Pancreas (tissue), 10 donors: ENCODE measurements at regions not wholly inside any gene's neighbourhood (a gene's known extent, or its start where the extent isn't known, plus 50 kb on each side); places are given as distances from the start of the nearest gene placed in this dataset.

Experiments used
- ATAC-seq, 4 donors: fragments of 200-7000 bp; cut with Tn5 transposase; one replicate each; pipeline versions ENCODE4 v1.8.0 to v1.9.1; 2020; ENCODE audit warnings: mild to moderate bottlenecking in 4 of 4, moderate library complexity in 4 of 4
- DNase-seq, 6 donors: peaks; one replicate each; pipeline ENCODE4 v3.0.0-alpha.2; 2020
- FAIRE-seq: peaks from 2 replicates; lab custom pipeline; 2012; peaks lifted over from hg19 to GRCh38; lab: Jason Lieb, UNC
- H3K27ac ChIP-seq, 4 donors: fragments of 200-600 bp; sonication (generic); 1 replicate in 3 of 4; 2 replicates in 1 of 4; pipeline versions ENCODE4 v1.5.0 to v1.8.0; 2020
- H3K27me3 ChIP-seq, 4 donors: fragments of 200-600 bp; one replicate each; pipeline ENCODE4 v1.8.0; 2021
- H3K36me3 ChIP-seq, 3 donors: fragments of 200-600 bp; sonication (generic) in 1 of 3; one replicate each; pipeline versions ENCODE4 v1.5.0 to v1.8.0; 2020 to 2021
- H3K4me1 ChIP-seq, 3 donors: fragments of 200-600 bp; one replicate each; pipeline ENCODE4 v1.8.0; 2021
- H3K4me3 ChIP-seq, 4 donors: fragments of 200-600 bp; sonication (generic) in 2 of 4; one replicate each; pipeline versions ENCODE4 v1.5.0 to v1.8.0; 2020 to 2021
- H3K9me3 ChIP-seq, 4 donors: fragments of 200-600 bp; one replicate each; pipeline ENCODE4 v1.8.0; 2021
- WGBS, 2 donors: extraction: QIAGEN DNeasy Blood & Tissue Kit; methylation state at CpG; one replicate each; pipeline ENCODE4 v1.1.7; 2013; 5-methylcytosine and 5-hydroxymethylcytosine counted together
- intact Hi-C, 3 donors: fragments of 100-400 bp; cut with DNase I; formaldehyde crosslinking; loops; one replicate each; pipeline versions ENCODE4 v1.11.1 to v1.14.2; 2022
- TF ChIP-seq, protein P1 (sequence below), 4 donors: fragments of 200-600 bp; sonication (generic) in 3 of 4; IDR thresholded peaks; one replicate each; pipeline versions ENCODE4 v1.5.0 to v1.8.0; 2021; ENCODE audit warnings: antibody characterized with exemption in 4 of 4
- donor health status: healthy with polysubstance abuse.
- donor health status: DM: no; HTN: no; CAD: no; lungs with moderate emphysema.
- donor health status: DM: no; HTN: no; CAD: no.
- donor health status: control.
- donor health status: control.
- donor health status: Bipolar disorder and iron deficiency.
- donor health status: DM: yes; HTN: yes; CAD: no.
- donor health status: DM: no; HTN: no; CAD: no.
- donor health status: DM: no; HTN: no; CAD: no.
- donor health status: DM: yes; HTN: yes; CAD: no.

GRCh38 chr5:30103052-30103451, 1090.4 kb upstream of the CDH6 start:
- TF ChIP-seq, protein P1, sequence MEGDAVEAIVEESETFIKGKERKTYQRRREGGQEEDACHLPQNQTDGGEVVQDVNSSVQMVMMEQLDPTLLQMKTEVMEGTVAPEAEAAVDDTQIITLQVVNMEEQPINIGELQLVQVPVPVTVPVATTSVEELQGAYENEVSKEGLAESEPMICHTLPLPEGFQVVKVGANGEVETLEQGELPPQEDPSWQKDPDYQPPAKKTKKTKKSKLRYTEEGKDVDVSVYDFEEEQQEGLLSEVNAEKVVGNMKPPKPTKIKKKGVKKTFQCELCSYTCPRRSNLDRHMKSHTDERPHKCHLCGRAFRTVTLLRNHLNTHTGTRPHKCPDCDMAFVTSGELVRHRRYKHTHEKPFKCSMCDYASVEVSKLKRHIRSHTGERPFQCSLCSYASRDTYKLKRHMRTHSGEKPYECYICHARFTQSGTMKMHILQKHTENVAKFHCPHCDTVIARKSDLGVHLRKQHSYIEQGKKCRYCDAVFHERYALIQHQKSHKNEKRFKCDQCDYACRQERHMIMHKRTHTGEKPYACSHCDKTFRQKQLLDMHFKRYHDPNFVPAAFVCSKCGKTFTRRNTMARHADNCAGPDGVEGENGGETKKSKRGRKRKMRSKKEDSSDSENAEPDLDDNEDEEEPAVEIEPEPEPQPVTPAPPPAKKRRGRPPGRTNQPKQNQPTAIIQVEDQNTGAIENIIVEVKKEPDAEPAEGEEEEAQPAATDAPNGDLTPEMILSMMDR (IDR thresholded peaks at IDR 0.05): no peak
- FAIRE-seq: no peak
- intact Hi-C loops: no loop called here

DNA sequence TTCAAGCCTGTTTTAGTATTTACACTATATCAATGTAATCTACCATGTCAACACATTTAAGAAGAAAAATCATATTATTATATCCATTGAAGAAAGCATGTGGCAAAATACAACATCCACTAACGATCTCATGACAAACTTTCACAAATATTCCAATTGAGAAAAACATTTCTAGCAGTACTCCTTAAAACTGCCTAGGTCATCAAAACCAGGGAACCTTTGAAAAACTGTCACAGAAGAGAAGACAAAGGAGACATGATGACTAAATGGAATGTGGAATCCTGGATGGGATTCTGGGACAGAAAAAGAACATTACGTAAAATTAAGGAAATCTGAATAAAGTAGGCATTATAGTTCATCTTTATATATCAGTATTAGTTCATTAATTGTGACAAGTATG, 1091.3 kb upstream of the CDH6 start:
- FAIRE-seq: no peak
- no peak for DNase-seq
- no peaks in the 10 kb centered on the region for H3K9me3 ChIP-seq
- H3K4me1 ChIP-seq: no peaks in the 10 kb centered on the region
- WGBS, 2 donors: 64 to 73% methylated on average over 2 of the region's 2 CpGs
- TF ChIP-seq, protein P1 (IDR thresholded peaks at IDR 0.05): no peak
- no peak overlapping the region for H3K27ac ChIP-seq
- intact Hi-C loops: no loop called here
- no peak for ATAC-seq
- no peaks in the 10 kb centered on the region for H3K27me3 ChIP-seq
- H3K4me3 ChIP-seq: no peak overlapping the region
- no peaks in the 10 kb centered on the region for H3K36me3 ChIP-seq

More at GRCh38 chr5:30103052-30103451, 1090.4 kb upstream of the CDH6 start:
- H3K9me3 ChIP-seq: no peaks in the 10 kb centered on the region
- ATAC-seq (no peak), DNase-seq (no peak)
- H3K36me3 ChIP-seq: no peaks in the 10 kb centered on the region
- 65 to 84% methylated on average over 1 of the region's 1 CpG for WGBS, 2 donors
- no peak overlapping the region for H3K27ac ChIP-seq
- no peaks in the 10 kb centered on the region for H3K27me3 ChIP-seq
- no peaks in the 10 kb centered on the region for H3K4me1 ChIP-seq
- no peak overlapping the region for H3K4me3 ChIP-seq

DNA sequence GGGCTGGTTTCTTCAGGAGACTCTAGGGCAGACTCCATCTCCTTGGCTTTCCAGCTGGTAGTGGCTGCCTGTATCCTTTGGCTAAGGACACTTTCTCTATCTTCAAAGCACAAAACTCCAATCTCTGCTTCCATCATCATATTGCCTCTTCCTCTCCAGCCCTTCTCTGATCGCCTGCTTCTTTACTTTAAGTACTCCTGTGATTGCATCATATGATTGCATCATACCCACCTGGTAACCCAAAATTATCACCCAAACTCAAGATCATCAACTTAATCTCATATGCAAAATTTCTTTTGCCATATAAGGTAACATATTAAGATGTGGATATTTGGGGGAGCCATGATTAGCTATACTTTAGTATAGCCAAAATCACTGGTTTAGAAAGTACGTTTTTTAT, 1092.6 kb upstream of the CDH6 start:
- 46 to 58% methylated on average over 2 of the region's 2 CpGs for WGBS, 2 donors
- Histone ChIP-seq H3K36me3 (no peaks in the 10 kb centered on the region), H3K4me3 (no peak overlapping the region), H3K4me1 (no peaks in the 10 kb centered on the region), H3K27me3 (no peaks in the 10 kb centered on the region), H3K9me3 (no peaks in the 10 kb centered on the region), H3K27ac (no peak overlapping the region)
- FAIRE-seq (no peak), DNase-seq (no peak), ATAC-seq (no peak)
- intact Hi-C loops: no loop called here
- TF ChIP-seq, protein P1 (IDR thresholded peaks at IDR 0.05): no peak

DNA sequence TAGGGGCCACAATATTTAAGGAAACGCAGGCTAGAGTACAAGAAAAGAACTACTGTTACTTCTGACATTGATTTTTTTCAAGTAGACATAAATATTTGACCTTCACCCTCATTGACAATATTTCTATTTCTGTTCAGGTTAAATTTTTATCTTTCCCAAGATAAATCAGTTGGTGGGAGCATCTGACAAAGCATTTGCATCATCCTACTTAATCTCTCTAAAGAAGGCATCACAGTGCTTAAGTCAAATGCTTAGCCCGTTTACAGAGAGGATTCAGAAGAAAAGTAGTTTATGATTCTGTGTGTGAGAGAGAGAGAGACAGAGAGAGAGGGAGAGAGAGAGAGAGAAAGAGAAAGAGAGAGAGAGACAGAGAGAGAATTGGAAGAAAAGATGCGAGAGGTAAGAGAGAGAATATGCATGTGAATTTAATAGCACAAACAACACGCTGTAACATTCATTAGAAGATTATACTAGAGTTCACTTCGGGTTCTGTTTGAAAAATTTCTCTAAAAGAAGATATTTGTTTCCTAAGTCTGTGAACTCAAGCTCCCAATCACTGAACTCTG, 1093.3 kb upstream of the CDH6 start:
- TF ChIP-seq, protein P1 (IDR thresholded peaks at IDR 0.05): no peak
- Histone ChIP-seq H3K27me3 (no peaks in the 10 kb centered on the region), H3K4me3 (no peak overlapping the region), H3K27ac (no peak overlapping the region), H3K4me1 (no peaks in the 10 kb centered on the region), H3K36me3 (no peaks in the 10 kb centered on the region), H3K9me3 (no peaks in the 10 kb centered on the region)
- DNase-seq (no peak), ATAC-seq (no peak), FAIRE-seq (no peak)
- intact Hi-C loops: no loop called here
- WGBS, 2 donors: 12 to 25% methylated on average over 4 to 5 of the region's 5 CpGs

DNA sequence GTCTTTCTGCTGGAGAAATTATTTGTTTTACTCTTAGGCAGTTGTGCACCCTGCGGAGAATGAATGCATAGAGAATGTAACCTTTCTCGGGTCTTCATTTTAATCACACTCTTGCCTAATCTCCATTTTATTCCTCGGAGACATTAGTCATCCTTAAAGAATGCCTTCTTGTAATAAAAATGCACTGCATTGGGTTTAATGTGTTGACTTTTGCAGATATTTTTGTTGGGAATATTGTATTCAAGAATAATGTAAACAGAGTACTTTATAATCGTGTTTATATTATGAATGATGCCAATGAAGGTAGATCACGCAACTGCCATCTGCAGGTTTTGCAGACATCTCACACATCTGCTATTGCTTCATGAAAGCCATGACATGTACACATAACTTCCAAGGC, 1093.9 kb upstream of the CDH6 start:
- Histone ChIP-seq H3K4me1 (no peaks in the 10 kb centered on the region), H3K9me3 (no peaks in the 10 kb centered on the region), H3K36me3 (no peaks in the 10 kb centered on the region), H3K27me3 (no peaks in the 10 kb centered on the region), H3K27ac (no peak overlapping the region), H3K4me3 (no peak overlapping the region)
- FAIRE-seq: no peak
- no peak for ATAC-seq
- DNase-seq: no peak
- 39 to 47% methylated on average over 5 of the region's 5 CpGs for WGBS, 2 donors
- TF ChIP-seq, protein P1 (IDR thresholded peaks at IDR 0.05): no peak
- intact Hi-C loops: no loop called here
